Kidney glomerular epithelial cell (primary cell): ENCODE measurements at regions not wholly inside any gene's neighbourhood (a gene's known extent, or its start where the extent isn't known, plus 50 kb on each side); places are given as distances from the start of the nearest gene placed in this dataset.
"Not testable (repeated sequence)": the region's sequence is repeated elsewhere in the genome, so short reads cannot be mapped to it uniquely, and the experiment has no call there.

Source experiments
- DNase-seq: peaks from one replicate; lab custom pipeline; 2025; lab: John Stamatoyannopoulos, UW

- no peak for DNase-seq
These were observed 259.6 kb upstream of the PIK3C3 start for GRCh38 chr18:41695441-41695840.

GRCh38 chr18:41693008-41693407, 262.0 kb upstream of the PIK3C3 start:
- no peak for DNase-seq

DNA sequence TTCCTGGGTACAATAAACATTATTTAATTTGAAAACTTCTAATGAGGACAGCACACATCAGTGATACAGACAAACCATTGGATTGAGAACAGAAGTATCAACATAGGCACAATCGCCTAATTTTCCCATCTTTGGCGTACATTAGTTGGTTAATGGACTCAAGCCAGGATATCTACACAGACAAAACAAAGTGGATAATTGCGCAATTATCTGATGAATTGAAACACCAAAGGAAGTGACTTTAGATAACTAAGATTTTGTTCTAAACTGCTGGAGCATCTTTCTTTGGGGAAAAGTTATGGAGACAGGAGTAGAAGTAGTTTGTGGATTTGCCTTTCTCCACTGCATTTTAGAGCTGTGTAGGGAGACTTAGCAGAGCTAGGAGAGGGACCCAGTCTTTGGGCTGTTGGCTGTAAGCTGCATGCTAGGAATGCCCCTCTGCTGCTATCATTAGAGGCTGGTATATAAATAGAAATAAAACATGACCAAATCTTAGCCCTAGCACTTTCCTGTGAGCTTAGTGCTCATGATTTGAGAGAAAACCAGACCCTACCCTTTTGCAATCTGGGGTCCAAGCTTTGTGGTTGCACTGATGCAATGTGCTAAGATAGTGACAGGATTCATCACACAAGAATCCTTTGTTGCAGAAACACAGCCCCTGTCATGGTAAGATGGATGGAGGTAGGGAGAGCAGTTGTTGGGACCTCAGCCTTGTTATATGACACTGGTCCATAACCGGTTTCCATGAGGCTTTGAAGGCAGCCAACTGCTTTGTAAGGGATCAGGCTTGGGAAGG, 264.5 kb upstream of the PIK3C3 start:
- DNase-seq = no peak

DNA sequence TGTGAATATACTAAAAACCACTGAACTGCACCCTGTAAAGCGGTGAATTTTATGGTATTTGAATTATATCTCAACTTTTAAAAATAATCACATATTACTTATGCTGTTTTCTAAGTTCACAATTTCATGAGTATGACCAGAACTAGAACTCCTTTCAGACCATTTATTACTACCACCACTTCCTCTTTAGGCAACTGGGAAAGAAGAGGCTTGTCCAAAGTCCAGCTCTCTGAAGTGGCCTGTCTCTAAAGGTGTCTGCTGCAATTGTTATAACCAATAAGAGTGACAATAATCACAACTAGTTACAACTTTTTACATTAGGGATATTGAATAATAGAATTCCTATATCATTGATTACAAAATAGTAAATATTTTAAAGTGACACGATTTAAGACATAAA, 267.9 kb upstream of the PIK3C3 start:
- DNase-seq = no peak

- DNase-seq = no peak
These were observed 273.7 kb upstream of the PIK3C3 start for GRCh38 chr18:41681138-41681880.

GRCh38 chr18:41674506-41674905, 280.5 kb upstream of the PIK3C3 start:
- DNase-seq = no peak

DNA sequence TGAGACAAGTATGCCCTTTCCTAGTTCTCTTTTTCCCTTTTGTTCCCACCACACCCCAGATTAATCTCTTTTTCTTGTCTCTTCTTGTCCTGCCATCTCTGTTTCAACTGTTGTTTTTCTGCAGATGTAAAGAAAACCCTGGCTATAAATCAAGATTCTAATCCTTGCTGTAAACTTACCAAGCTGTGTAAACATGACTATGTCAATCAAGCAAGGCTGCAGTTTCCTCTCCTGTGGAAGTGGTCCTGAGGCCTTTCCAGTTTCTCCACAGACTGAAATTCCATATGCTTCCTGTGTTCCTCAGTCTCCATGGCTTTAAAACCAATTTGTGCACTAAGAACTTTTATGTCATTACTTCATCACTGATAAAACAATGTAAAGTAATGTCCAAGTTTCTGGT, 288.8 kb upstream of the PIK3C3 start:
- no peak for DNase-seq

DNA sequence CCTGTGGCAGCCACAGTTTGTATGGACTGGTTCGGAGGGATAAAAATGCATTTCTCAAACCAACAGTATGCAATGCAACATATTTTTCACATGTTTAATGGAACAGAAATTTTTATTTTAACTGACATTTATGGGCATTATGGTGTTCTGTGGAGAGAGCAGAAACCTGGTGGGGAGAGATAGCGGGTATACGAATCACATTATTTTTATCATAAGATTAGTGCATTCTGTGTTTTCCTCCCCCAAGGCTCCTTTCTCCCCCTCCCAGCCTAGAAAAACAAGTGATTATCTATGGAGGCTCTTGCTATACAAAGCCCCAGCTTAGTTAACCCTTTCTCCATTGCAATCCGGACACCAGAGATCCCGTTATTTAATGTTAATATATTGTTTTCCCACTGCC, 289.8 kb upstream of the PIK3C3 start:
- DNase-seq = no peak

DNA sequence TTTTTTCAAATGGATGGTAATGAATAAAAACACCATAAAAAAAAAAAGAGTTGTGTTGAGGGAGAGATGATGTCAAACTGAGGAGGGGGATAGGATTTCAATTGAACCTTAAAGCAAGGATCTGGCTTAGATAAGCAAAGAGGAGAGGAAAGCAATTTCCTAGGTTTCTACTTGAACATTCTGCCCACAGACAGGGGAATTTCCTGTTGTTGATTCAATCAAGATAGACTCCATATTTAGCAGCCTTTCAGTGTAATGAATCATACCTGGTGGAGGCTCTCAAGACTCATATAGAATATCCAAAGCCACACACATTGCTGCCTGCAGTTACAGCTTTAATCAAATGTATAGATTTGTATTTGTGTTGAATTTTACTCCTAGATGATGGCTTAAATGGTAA, 294.4 kb upstream of the PIK3C3 start:
- DNase-seq = no peak

GRCh38 chr18:41659438-41660130, 295.4 kb upstream of the PIK3C3 start:
- no peak for DNase-seq

- DNase-seq = no peak
These were observed 297.8 kb upstream of the PIK3C3 start for GRCh38 chr18:41657189-41657588.

DNA sequence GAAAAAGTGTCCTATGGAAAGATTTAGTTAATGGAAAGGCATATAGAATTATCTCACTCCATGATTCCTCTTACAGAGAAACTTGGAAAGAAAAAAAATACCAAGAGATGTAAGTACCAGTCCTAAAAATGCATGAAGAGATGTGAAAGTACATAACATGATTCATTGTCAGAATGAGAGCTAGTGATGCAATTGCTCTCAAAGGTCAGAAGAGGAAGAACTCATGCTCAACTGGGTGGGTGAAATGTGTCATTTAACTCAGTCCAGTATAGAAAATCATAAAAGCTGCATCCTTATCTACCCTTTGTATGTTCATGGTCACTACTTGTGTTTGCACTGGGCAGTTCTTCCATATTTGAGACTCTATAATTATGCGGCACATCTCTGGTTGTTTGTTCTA, 300.0 kb upstream of the PIK3C3 start:
- no peak for DNase-seq

GRCh38 chr18:41647914-41648313, 307.1 kb upstream of the PIK3C3 start:
- no peak for DNase-seq

- DNase-seq = no peak
These were observed 308.0 kb upstream of the PIK3C3 start for GRCh38 chr18:41646915-41647620.

GRCh38 chr18:41645589-41646360, 309.3 kb upstream of the PIK3C3 start:
- DNase-seq = no peak

DNA sequence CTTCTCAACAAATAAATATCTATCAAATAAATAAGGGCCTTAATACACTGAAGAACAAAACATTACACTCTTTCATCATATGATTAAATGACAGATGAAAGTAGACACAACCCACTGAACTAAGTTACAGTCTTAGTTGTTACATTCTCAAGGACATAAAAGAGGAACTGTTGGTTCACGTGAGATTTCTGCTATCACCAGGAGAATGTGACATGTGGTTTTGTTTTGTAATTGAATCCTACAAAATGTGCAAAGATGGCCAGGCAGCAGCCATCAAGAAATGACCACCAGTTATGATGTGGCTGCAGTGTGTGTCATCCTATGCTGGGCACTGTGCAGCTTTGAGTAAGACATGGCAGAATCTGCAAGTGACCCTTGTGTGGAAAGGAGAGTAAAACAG, 310.6 kb upstream of the PIK3C3 start:
- no peak for DNase-seq

DNA sequence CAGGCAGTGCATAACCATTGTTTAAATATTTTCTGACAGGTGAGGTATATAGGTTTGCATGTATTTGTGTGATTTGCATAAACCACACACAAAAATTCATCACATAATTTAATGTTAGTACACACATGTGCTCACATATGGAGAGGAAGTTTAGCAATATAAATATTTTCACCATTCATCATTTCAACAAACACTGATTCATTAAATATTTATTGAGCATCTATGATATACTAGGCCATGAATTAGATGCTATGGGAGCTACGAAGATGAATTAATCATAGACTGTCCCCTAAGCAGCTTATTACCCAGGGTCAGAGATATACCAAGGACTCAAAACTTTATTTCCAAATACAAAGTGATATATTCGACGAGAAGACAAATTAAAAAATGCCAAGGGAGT, 311.6 kb upstream of the PIK3C3 start:
- DNase-seq = no peak

GRCh38 chr18:41642756-41643155, 312.3 kb upstream of the PIK3C3 start:
- DNase-seq = no peak

- DNase-seq = no peak
These were observed 315.8 kb upstream of the PIK3C3 start for GRCh38 chr18:41639218-41639617.

DNA sequence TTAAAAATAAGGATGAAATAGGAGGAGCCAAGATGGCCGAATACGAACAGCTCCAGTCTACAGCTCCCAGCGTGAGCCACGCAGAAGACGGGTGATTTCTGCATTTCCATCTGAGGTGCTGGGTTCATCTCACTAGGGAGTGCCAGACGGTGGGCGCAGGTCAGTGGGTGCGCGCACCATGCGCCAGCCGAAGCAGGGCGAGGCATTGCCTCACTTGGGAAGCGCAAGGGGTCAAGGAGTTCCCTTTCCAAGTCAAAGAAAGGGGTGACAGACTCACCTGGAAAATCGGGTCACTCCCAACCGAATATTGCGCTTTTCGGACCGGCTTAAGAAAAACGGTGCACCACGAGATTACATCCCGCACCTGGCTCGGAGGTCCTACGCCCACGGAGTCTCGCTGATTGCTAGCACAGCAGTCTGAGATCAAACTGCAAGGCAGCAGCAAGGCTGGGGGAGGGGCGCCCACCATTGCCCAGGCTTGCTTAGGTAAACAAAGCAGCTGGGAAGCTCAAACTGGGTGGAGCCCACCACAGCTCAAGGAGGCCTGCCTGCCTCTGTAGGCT, 323.2 kb upstream of the PIK3C3 start:
- not testable (repeated sequence) for DNase-seq

DNA sequence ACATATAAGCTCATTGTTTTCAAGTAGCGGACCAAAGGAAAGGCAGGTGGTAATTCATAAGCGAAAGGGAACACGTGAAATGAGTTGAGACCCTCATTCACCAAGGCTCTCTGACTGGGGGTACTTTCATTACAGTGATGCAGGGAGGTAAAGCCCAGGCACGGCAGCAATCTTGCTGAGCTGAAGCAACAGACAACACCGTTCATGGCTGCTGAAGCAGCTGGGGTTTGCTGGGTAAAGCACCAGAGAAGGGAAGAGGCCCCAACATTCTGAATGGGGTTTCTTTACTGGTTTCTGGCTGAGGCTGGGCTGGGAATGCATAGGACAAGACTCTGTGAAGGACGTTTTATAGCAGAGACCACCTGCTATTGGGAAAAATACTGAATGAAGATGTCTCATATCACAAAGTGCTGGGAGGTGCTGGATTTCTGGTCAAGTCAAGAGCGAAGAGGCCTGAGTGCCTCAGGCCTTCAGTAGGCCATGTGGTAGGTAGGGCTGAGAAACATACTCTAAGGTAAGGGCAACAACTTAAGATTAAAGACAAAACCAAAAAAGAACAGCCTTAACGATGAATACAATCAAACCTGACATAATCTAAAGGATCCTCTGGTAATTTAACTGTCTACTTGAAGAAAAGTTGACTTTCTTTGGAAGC, 324.7 kb upstream of the PIK3C3 start:
- DNase-seq = no peak
